ENCODE measurements at regions not wholly inside any gene's neighbourhood (a gene's known extent, or its start where the extent isn't known, plus 50 kb on each side); places are given as distances from the start of the nearest gene placed in this dataset.

DNA sequence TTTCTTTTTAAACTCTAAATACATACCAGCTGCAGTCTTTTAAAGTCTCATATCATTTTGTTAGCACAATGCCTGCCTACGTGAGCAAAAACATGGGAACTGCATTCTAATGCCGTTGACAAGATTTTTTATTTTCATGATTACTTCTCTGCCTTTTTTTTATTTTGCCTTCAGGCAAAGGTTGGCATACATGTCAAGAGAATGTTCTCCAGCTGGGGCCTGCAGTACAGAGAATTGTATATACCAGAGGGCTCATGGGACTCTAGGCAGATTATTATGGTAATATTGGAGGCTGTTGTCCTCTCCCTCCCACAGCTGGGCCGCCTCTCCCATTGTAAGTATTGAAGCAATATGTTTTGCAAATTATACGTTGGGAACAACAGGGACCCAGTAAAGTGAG is 53.9 kb upstream of the OBI1 start:
- no TSS peak for BruUV-seq (replicated peaks)
- Mint-ChIP-seq H3K4me1 (ENCODE audit: low read depth, unreplicated experiment) (no peaks in the 10 kb centered on the region), H3K9me3 (ENCODE audit: low read depth, unreplicated experiment) (peaks cover 2% of the 10 kb centered on the region), H3K36me3 (ENCODE audit: insufficient read depth, unreplicated experiment) (no peaks in the 10 kb centered on the region), H3K4me3 (ENCODE audit: low read depth, unreplicated experiment) (no peak overlapping the region), H3K27ac (ENCODE audit: unreplicated experiment) (no peak overlapping the region), H3K27me3 (ENCODE audit: unreplicated experiment) (no peaks in the 10 kb centered on the region)
- no peak for DNase-seq
- TF ChIP-seq, protein P1, sequence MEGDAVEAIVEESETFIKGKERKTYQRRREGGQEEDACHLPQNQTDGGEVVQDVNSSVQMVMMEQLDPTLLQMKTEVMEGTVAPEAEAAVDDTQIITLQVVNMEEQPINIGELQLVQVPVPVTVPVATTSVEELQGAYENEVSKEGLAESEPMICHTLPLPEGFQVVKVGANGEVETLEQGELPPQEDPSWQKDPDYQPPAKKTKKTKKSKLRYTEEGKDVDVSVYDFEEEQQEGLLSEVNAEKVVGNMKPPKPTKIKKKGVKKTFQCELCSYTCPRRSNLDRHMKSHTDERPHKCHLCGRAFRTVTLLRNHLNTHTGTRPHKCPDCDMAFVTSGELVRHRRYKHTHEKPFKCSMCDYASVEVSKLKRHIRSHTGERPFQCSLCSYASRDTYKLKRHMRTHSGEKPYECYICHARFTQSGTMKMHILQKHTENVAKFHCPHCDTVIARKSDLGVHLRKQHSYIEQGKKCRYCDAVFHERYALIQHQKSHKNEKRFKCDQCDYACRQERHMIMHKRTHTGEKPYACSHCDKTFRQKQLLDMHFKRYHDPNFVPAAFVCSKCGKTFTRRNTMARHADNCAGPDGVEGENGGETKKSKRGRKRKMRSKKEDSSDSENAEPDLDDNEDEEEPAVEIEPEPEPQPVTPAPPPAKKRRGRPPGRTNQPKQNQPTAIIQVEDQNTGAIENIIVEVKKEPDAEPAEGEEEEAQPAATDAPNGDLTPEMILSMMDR (IDR thresholded peaks at IDR 0.05; ENCODE audit: unreplicated experiment) = no peak
- intact Hi-C loops (cut with micrococcal nuclease; ENCODE audit: unreplicated experiment) = no loop called here
- CTCF ChIA-PET = no interaction called here

DNA sequence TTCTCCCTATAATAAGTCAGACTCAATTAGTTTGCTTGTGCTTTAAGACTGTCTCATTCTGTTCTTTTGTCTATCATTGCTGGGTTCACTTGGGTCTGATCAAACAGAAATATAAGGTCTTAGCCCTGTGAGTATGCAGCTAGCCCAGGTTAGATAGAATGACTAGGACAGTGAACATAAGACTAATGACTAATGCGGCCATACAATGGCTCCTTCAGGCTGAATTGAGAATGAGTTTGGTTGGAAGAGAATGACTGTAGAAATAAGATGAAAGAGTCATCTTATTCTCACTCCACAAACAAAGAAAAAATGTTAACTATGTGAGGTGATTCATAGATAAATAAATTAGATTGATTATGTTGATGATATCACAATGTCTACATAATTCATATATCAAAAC is 50.1 kb upstream of the OBI1 start:
- no peak overlapping the region for H3K4me3 Mint-ChIP-seq (ENCODE audit: low read depth, unreplicated experiment)

More for the DNA sequence above, 50.1 kb upstream of the OBI1 start:
- CTCF ChIA-PET = no interaction called here
- Mint-ChIP-seq H3K36me3 (ENCODE audit: insufficient read depth, unreplicated experiment) (no peaks in the 10 kb centered on the region), H3K27ac (ENCODE audit: unreplicated experiment) (no peak overlapping the region), H3K9me3 (ENCODE audit: low read depth, unreplicated experiment) (peaks cover 2% of the 10 kb centered on the region), H3K4me1 (ENCODE audit: low read depth, unreplicated experiment) (no peaks in the 10 kb centered on the region), H3K27me3 (ENCODE audit: unreplicated experiment) (no peaks in the 10 kb centered on the region)
- BruUV-seq (replicated peaks) = no TSS peak
- DNase-seq = no peak
- TF ChIP-seq, protein P1 (IDR thresholded peaks at IDR 0.05; ENCODE audit: unreplicated experiment) = no peak
- intact Hi-C loops (cut with micrococcal nuclease; ENCODE audit: unreplicated experiment) = no loop called here
